HG03571 (cell line): ENCODE measurements at regions not wholly inside any gene's neighbourhood (a gene's known extent, or its start where the extent isn't known, plus 50 kb on each side); places are given as distances from the start of the nearest gene placed in this dataset.

ENCODE experiments used
- ATAC-seq: cut with Tn5 transposase; IDR thresholded peaks from one replicate; pipeline ENCODE4 v1.9.1; 2021; ENCODE audit not compliant: unreplicated experiment

DNA sequence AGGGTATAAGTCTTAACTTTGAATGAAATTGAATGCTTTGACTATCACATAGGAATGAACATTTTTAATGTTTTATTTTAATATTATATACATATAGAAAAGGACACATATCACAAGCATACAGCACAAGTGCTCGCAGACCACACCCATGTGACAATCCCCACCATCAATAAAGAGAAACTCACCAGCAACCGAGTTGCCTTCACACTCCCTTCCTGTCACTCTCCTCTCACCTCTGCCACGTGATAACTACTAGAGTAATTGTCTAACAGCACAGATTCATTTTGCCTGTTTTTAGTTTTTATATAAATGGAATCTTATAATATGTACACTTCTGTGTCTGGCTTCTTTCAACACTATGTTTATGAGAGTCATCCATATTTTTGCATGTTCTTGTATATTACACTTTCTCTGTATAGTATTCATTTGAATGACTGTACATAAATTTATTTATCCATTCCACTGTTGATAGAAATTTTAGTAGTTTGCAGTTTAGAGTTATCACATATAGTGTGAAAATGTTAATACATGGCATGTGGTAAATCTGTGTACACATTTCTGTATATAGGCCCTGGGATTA lies 304.9 kb upstream of the DUSP10 start:
- ATAC-seq, result no peak

DNA sequence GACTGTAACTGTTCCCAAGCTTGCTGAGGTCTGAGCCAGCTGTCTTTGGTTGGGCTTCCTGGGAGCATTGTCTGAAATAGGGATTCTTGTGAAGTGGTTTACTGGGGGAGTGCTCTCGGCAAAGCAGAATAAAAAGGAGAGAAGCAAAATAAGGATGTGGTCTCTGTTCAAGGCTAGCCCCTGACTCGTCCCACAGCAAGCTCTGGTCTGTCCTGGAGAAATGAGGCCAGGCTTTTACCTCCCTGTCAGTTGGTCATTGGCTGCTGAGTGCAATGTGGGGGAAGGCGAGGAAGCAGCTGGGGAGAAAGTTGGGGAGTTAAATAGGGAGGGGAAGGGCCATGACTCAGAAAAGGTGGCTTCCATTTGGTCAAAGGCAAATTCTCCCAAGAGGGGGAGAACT lies 303.9 kb upstream of the DUSP10 start:
- no peak for ATAC-seq

DNA sequence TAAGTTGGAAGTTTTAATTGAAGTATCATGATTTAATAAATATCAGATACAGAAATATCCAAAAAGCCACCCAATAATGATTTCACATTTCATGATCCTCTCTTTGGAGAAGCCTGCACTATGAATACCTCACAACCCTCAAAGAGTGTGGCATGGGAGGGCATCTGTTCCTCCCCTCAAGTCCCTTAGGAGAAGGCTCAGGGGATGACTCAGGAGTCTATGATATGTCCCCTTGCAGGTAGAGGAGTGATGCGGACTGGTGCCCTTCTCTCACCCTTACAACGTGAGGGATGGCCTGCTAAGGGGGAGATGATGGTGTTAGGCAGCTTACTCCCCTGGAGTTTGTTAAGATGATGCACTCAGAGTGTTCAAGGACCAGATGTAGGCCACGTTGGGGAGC lies 303.3 kb upstream of the DUSP10 start:
- ATAC-seq, result no peak

DNA sequence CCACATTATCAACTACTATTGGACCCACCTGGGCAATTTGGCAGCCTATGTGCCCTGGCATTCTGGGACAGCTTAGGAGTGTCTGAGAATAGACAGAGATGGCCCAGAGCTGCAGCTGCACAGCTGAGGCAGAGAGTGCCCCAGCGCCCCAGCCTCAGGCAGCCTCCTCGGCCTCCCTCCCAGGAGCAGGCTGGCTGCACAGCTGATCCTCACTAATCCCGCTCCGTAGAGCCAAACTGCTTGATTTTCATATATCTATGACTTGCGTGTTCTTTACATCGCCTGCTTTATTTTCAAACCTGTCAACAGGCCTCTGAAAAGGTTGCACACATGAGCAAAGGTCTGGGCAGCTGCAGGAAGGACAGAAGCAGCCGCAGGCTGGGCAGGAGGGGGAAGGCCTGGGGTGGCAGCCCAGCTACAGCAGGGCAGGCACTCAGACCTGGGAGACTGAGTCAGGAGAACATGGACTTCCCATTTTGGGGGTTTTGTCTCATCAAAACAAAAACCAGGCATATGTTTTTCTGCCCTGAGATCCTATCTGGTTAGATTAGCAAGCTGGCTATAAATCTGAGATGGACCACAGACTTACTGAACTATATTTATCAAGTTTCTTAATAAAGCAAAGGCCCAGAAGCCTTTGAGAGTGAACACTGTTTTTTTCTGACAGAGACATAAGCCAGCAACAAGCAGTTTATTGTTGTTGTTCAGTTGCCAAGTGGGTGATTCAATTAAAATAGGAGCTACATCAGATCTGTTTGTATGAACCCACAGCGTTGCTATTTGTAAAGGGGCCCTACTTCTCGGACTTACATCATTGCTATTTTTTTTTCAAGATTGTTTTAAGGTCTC lies 301.8 kb upstream of the DUSP10 start:
- ATAC-seq, result no peak

DNA sequence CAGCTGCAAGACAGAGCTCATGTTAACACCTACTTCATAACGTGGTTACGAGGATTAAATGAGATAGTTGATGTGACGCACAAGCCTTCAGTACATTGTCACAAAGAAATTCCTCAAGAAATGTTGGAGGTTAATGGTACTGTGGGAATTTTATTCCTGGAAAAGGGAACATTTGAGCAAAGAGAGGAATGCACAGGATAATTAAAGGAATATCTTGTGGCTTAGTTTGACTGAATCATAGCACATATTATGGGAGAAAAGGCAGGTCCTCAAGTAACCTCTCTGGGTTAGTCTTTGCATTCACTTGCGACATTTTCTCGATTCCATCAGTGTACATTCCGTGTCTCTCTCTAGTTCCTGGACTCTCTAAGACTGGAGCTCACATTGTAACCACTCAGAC lies 300.2 kb upstream of the DUSP10 start:
- ATAC-seq, result no peak

DNA sequence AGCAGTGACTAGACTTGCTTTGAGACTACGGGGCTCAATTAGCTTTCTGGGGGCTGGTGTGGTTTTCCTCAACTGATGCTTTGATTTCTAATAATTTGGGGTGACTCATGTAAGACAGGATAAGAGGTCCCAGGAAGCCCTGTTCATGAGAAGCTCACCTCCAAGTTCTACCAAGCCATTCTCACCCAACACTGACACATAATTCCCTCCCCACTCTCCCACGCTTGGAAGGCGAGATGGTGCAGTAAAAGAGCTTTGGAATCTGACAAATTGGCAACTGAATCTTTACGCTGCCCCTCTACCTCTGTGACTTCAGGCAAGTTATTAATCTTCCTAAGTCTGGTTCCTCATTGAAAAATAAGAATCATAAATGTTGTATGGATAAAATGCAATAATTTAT lies 299.1 kb upstream of the DUSP10 start:
- ATAC-seq, result no peak

DNA sequence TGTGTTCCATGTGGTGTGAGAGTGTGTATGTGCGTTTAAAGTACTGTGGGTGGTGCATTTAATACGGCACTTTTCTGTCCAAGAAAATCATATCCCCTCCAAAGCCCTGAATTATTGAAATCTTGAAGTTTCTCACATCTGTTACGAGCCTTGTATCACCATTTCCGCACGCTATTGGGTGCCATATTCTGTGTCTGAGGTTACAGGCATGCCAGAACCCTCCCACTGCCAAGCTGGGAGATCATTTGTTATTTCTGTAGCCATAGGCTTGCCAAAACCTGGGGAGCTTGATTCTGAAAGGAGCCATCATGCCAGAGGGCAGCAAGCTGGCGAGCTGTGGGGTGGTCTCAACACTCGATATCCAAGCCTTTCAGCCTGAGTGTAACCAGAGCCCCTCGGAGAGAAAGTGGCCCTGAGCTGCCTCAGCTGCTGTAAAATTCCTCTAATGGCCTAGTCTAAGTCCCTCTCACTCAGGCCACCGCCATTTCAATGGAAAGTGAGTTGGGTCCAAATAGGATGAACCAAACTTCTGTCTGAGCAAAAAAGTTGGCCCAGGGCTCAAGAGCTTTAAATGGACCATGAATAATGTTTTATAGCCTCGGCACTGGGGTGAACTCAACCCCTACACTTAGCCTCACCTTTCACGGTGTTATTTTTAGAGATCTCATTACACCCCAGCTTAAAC lies 298.4 kb upstream of the DUSP10 start:
- ATAC-seq, result no peak

DNA sequence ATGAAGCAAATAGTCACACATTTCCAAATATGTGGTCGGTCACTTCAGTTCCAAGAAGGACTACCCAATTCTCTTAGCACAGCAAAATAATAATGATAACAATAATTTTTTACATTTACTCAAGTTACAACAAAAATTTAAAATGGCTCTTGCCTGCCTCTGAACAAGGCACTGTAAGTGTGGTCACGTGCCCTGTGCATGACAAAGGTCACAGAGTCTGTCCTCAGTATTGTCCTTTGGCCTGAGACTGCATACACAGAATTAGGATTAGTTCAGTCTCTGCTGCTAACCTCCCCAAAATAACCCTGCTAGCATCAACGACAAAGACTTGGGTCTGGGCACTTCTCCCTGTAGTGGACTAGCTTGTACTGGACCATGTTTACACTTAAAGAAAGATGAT lies 297.1 kb upstream of the DUSP10 start:
- ATAC-seq, result no peak

DNA sequence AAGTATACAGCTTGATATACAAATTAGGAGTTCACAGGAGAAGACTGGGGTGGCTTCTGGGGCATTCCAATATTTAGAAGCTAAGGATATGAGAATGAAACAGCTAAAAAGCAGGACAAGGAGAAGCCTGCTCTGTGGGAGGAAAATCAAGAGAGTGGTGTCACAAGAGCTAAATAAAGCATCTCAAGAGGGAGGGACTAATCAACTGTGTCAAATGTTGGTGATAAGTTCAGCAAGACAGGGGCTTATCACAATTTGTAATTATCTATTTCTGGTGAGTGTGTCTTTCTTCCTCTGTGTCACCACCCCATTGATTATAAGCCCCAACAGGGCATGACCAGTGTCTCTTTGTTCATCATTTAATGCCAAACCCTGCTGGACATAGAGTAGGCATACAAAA lies 295.8 kb upstream of the DUSP10 start:
- ATAC-seq, result no peak

DNA sequence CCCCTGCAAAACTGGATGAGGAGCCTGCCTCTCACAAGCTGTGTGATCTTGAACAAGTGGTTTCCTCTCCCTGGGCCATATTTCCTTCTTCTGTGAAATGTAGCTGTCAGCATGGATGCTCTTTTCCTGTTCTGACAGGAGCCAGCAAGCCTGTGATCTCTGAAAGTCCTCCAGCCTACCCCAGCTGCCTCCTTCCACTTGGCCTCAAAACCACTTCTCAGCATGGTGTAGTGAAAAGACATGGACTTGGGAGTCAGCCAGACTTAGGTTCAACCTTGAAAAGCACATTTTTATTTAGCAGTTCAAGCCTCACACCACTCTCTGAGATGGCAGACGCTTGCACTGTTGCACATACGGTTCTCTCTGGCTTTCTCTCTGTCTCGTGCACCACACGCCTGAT lies 292.9 kb upstream of the DUSP10 start:
- ATAC-seq, result no peak

DNA sequence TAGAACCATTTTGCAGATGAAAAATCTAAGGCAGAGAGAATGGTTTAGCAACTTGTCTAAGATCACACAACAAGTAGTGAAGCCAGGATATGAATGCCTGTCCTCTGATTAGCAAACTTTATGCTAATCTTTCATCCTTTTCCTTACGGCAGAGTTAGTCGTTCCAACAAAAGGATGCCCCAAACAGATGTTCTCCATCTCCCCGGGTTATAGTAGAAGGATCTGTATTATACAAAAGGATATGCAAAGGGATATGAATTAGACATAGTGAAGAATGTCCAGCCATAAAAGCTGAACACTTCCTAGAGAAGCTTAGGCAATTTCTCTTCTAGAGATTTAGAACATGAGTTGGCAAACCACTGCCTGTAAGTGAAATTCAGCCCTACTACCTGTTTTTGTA lies 291.6 kb upstream of the DUSP10 start:
- no peak for ATAC-seq

DNA sequence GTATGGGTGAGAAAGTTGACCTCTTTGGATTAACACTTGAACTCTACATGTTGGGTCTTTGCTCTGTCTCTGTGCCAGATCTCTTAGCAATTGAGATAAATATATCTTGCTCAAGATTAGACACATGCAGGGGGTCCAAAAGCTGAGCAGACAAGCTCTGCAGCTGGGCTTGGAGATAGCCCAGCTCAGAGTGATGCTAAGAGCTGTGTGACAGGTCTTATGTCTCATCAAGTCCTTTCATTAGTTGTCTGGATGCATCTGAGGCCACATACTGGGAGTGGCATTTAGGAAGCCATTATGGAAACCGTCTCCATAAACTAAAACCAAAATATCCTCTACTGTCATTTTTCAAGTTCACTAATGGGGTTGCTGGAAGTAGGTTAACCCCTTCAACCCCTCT lies 289.4 kb upstream of the DUSP10 start:
- ATAC-seq, result no peak

DNA sequence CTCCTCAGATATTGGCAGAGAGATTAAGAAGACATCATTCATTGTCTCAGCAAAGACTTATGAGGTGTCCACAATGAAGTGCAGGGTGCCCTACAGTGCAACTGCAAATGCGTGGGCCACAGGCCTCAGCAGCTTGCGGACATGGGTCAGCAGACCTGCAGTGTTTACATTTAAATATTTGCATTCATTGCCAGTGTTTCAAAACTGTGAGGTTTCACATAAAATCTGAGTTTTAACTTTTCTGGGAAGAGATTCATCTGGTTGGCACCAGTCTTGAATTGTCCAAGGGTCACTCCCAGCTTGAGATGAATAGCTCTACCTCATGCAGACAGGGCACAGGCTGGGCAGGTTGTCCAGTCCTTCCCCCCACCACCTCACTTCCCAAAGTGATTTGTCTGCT lies 286.8 kb upstream of the DUSP10 start:
- ATAC-seq, result no peak

DNA sequence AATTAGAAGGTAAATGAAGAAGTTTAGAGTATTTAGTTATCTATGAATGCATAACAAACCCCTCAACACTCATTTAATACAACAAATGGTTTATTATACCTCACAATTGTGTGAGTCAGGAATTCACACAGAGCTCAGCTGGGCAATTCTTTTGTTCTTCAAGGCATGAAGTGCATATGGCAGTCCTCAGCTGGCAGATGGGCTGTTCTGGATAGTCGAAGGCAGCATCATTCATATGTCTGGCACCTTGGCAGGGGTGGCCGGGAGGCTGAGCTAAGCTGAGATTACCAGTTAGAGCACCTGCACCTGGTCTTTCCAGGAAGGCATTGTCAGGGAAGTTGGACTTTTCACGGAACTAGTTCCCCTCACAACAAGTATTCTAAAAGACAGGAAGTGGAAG lies 286.2 kb upstream of the DUSP10 start:
- ATAC-seq, result no peak

DNA sequence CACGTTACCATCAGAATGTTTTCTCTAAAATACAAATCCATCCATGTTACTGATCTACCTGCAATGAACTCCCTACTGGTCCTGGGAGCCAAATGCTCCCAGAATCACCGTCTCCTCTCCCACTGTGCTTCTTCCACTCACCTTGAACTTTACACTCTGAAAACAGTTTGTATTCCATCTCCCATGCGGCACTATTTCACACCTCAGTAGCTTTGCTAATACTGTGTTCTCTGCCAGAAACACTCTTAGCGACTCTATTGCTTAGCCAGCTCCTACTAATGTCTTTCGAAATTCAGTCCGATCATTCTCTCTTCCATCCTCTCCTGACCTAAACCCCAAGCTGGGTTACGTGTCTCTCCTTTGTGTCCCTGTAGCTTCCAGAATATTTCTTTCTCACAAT lies 284.4 kb upstream of the DUSP10 start:
- ATAC-seq, result no peak

DNA sequence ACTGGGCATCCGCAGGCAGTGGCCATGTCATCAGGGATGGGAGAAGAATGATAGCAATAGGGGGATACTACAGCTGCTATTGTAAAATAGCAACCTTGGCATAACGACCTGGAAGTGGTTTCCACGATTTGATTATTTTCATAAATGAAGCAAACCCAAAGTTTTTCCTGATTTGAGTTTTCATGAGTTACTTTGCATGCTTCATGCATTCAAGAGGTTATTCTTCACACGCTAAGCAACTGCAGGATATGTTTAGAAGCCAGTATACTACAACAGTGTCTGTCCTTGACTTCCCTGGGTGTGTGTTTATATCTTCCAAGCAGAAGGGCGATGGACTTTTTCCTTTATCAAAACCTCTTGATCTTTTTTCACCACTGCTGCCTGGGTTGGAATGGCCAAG lies 281.1 kb upstream of the DUSP10 start:
- ATAC-seq, result no peak

DNA sequence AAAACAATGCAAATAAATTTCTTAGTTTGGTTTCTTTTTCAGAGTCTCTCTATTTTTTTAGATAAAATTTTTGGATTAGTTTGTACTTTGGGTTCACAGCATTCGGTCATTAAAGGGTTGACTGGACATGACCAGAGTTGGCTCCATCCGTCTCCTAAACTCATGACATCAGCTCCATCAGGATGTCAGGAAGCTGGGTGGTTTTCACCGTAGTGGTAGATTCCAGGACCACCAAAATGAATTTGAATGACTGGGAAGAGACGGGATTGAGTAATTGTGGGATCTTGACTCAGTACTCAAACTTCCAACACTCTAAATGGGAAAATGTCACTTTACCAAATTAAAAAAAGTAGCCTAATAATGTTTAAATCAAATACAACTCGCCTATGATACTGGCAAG lies 279.2 kb upstream of the DUSP10 start:
- no peak for ATAC-seq

DNA sequence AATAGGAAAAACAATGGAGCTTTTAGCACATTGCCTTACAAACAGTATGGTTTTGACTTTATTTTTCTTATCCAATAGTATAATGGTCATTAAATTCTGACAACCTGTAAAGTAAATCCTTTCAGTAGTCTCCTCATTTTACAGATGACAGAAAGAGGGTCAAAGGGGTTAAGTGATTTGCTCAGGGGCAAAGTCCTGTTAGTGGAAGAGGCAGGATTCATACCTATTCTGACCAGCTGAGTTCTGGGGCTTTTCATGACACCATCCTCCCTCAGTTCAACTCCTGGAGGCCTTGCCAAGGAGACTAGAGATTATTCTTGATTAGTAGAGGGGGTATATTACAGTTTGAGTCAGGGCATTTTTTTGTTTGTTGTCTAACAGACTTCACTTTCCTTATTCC lies 278.7 kb upstream of the DUSP10 start:
- no peak for ATAC-seq

DNA sequence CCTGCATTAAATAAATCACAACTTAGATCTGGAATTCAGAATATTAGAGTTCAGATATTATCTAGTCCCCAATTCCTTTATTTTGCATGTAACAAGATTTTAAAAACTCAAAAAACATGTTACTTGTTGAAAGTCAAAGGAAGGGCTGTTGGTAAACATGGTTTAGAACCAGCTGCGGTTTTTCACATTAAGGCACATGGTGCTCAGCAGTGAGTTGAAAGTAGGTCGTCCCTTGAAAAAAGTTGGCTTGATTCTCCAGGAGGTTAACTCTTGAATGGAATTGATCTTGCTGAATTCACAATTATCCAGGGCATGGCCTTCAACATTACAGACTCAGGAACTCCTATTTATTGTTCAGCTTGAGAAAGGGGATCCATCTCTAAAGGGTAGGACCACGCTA lies 277.1 kb upstream of the DUSP10 start:
- ATAC-seq, result no peak

DNA sequence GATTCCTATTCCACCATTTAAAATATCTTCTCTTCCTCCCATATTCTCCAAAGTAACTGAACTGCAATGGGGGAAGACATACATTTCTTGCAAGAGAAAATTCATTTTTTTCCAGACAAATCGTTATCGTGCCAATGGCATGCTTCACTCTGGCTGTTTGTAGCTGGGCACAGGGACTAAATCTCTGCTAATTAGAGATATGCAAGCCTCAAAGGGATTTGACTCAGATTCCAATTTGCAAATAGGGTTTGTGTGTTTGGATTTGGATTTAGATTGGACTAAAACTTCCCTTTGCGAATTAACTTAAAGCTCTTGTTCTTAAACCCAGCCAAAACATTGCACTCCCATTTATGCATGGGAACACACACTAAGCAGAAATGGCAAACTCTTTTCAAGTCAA lies 276.2 kb upstream of the DUSP10 start:
- no peak for ATAC-seq

DNA sequence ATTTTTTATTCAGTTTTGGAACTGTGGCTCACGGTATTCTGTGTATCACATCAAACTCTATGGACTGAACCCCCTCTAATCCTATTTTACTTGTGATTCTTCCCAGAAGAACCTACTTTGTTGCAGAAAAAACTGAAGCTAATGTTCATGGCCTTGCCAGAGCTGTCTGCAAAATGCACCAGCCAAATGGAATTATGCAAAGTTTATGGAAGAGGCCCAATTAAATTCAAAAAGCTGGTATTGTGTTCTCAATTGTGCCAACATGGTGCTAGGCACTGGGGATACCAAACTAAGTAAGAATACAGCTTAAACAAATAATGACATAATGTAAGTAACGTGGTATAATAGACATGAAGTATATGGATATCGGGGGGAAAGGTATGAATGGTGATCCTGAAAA lies 273.8 kb upstream of the DUSP10 start:
- ATAC-seq, result no peak

DNA sequence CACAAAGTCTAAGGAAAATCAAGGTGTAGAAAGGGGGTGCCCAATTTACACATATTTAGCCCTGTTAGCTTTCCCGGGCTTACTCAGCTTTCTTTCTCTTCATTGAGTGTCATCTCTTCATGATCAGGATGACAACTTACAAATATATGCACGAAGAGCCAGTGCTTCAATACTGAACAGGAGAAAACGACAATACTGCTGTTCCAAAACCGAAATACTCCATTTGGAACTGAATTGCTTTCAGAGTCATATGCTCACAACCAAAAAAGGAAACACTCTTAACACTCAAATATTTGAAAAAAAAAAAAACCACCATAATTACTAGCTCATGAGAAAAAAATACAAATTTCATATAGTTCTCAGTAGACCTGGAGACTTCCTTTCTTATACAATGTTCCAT lies 272.1 kb upstream of the DUSP10 start:
- ATAC-seq, result no peak
